ENCODE measurements at regions not wholly inside any gene's neighbourhood (a gene's known extent, or its start where the extent isn't known, plus 50 kb on each side); places are given as distances from the start of the nearest gene placed in this dataset.

DNA sequence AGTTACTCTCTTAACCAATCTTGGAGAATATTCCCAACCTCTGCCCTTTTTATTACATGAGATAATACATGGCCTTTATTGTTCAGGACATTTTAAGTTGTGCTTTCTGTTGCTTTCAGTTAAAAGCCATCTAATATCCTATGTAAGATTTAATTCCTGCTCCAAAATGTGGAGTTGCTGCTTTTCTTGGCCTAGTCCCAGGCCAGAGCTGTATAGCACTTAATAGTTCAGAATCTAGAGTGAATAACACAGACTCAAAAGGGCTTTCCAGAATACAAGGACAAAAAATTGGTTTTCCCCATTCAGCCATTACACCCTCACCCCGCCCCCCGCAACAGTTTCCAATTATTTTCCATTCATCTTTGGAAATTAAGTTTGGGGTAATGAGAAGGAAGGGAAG lies 144.3 kb upstream of the SMAD1 start:
- H3K27me3 Mint-ChIP-seq = no peaks in the 10 kb centered on the region
- DNase-seq = no peak
- no peaks in the 10 kb centered on the region for H3K36me3 Mint-ChIP-seq
- no peaks in the 10 kb centered on the region for H3K4me1 Mint-ChIP-seq
- H3K27ac Mint-ChIP-seq = no peak overlapping the region
- no peak overlapping the region for H3K4me3 Mint-ChIP-seq
- H3K9me3 Mint-ChIP-seq = no peaks in the 10 kb centered on the region
- ATAC-seq (replicated peaks) = no peak

DNA sequence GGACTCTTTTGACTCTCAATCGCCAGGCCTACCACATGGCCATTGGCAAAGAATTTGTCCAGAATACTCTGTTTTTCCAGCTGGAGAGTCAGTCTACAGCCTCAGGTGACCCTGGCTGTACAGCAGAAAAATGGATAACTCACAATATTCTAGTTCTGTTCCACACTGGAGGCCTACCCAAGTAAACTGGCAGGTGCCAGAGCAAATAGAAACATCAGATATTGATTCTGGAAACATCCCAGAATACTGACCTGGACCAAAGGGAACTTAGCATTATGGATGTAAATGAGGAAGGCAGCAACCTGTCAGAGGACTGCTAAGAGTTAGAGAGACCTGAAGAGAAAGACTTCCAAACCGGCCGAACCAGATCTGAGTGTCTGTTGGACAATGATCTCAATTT lies 147.9 kb upstream of the SMAD1 start:
- Mint-ChIP-seq H3K9me3 (no peaks in the 10 kb centered on the region), H3K4me3 (no peak overlapping the region), H3K4me1 (no peaks in the 10 kb centered on the region), H3K36me3 (no peaks in the 10 kb centered on the region), H3K27ac (no peak overlapping the region), H3K27me3 (no peaks in the 10 kb centered on the region)
- no peak for DNase-seq
- ATAC-seq (replicated peaks) = no peak

DNA sequence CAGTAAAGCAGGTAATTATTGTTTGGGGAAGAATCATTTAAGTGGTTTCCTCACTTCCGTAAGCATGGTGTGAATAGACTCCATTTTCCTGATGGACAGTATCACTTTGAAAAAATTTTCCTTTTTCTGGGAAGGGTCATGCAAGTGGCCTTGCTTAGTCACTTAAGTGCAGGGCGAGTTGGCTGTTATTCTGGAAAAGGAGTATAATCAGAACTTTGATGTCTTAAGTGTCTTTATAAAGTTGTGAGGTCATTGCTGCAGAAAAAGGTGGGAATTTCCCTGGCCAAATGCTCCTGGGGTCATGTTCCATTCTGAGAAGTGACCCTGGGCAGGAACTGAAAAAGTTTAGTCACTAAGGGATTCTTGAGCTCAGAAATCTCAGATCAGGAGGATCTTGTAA lies 146.1 kb upstream of the OTUD4 start:
- H3K27me3 Mint-ChIP-seq = peaks cover 5 to 7% of the 10 kb centered on the region in 2 donors
- ATAC-seq (replicated peaks) = no peak
- no peak overlapping the region for H3K4me3 Mint-ChIP-seq

DNA sequence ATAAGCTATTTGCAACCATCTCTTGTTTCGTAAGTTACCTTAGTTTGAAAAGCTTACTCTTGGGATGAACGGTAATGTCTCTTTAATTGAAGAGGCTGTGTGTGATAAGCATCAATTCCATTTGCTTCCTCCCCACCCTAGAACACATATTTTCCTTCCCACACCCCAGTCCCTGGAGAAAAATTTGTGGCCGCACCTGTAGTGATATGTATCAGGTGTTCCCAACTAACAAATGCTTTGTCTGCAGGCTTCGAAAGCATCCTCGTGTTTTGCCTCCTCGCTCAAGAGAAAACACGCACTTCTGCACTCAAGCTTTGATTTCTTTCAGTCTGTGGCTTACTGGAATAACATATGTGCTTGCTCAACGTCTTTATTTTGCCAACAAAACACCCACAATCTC lies 143.8 kb upstream of the OTUD4 start:
- no peak for ATAC-seq (replicated peaks)
- H3K27me3 Mint-ChIP-seq = peaks cover 19 to 20% of the 10 kb centered on the region in 2 donors

More for the DNA sequence above, 146.1 kb upstream of the OTUD4 start:
- no peaks in the 10 kb centered on the region for H3K36me3 Mint-ChIP-seq
- DNase-seq = no peak
- peaks cover 7 to 9% of the 10 kb centered on the region in 2 donors for H3K9me3 Mint-ChIP-seq
- no peak overlapping the region for H3K27ac Mint-ChIP-seq
- H3K4me1 Mint-ChIP-seq = no peaks in the 10 kb centered on the region

DNA sequence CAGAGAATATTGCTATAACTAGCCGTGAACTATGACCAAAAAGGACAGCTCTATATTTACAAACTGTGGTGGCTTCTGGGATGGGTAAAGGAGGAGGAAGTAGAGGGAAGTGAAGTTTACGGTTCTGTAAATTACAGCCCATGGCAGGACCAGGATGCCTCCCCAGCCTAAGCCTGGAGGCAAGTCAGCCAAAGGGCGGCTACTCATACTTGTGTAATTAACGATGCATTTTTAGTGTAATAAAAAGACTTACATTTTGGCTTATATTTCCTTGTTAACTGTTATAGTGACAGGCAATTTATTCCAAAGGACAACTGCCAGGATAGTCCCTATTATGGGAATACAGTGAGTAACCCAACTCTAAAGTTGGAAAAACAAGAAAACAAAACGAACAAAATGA lies 139.9 kb upstream of the OTUD4 start:
- Mint-ChIP-seq H3K27ac (no peak overlapping the region), H3K27me3 (peaks cover 23 to 27% of the 10 kb centered on the region in 2 donors), H3K4me1 (no peaks in the 10 kb centered on the region), H3K9me3 (no peaks in the 10 kb centered on the region), H3K4me3 (no peak overlapping the region), H3K36me3 (no peaks in the 10 kb centered on the region)
- DNase-seq (no peak), ATAC-seq (replicated peaks) (no peak)

More for the DNA sequence above, 143.8 kb upstream of the OTUD4 start:
- Mint-ChIP-seq H3K27ac (no peak overlapping the region), H3K4me3 (no peak overlapping the region), H3K4me1 (no peaks in the 10 kb centered on the region), H3K9me3 (peaks cover 7 to 9% of the 10 kb centered on the region in 2 donors), H3K36me3 (no peaks in the 10 kb centered on the region)
- DNase-seq = no peak

DNA sequence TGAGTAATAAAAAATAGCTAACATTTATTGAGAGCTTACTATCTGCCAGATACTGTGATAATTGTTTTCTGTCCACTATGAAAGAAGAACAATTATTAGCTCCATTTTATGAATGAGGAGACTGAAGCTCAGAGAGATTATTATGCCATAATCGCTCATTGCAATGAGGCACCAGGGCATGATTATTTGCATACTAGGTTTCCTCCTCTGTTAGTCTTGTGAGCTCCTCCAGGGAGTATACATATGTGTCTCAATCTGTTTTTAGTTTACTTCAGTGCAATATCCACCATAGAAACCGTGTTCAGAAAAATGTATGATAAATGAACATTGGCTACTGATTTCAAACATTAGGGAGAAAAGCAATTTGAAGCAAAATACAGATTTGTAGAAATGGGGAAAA lies 139.4 kb upstream of the OTUD4 start:
- Mint-ChIP-seq H3K9me3 (no peaks in the 10 kb centered on the region), H3K36me3 (no peaks in the 10 kb centered on the region), H3K4me1 (no peaks in the 10 kb centered on the region), H3K4me3 (no peak overlapping the region), H3K27ac (no peak overlapping the region), H3K27me3 (peaks cover 19 to 27% of the 10 kb centered on the region in 2 donors)
- DNase-seq (no peak), ATAC-seq (replicated peaks) (no peak)

DNA sequence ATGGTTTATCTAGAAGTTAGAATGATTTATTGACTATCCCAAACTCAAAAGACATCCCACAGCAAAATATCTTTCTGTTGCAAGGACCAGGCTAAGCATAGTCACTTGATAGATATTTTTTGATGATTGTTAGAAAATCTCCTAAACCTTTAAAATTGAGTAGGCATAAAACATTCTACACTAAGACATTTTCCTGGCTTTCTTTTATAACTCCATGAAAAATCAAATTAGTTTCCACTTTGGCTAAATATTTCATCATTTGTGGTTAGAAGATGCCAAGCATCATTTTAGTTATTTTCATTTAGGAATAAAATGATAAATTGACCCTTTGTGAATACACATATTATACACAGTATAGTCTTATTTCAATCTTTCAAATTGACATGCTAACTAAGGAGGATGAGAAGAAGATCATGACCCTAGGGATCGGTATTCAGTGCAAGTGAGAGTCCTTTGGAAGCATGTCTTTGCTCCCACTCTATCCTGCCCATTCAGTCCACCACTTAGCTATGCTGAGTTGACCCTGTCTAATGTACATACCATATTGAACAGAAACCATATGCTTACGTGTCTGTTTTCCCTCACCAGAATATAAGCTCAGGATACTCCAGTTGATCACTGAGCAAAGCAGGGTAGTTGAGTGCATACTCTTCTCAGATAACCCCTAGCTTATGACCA lies 136.6 kb upstream of the OTUD4 start:
- H3K9me3 Mint-ChIP-seq = peaks cover 0 to 3% of the 10 kb centered on the region in 2 donors
- ATAC-seq (replicated peaks) (no peak), DNase-seq (no peak)
- no peak overlapping the region for H3K27ac Mint-ChIP-seq
- no peak overlapping the region for H3K4me3 Mint-ChIP-seq
- no peaks in the 10 kb centered on the region for H3K4me1 Mint-ChIP-seq
- peaks cover 23 to 27% of the 10 kb centered on the region in 2 donors for H3K27me3 Mint-ChIP-seq
- H3K36me3 Mint-ChIP-seq = no peaks in the 10 kb centered on the region

DNA sequence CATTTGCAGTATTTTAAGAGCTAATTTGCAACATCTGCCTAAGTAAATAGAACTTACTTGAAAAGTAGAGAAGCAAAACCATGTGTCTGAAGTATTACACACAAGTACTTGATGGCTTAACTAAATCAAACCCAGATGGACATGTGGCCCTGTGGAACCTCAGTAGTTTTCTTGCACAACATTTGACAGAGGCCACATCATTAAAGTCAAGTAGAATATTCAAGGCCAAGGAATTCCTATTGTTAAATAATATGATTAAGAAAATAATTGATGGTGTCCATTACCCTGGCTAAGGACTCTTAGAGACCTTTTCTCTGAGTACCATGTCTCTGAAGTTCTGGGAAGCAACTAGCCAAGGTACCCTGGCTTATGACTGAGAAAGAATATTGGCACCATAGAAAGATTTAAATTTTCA lies 135.4 kb upstream of the OTUD4 start:
- DNase-seq = no peak
- no peak overlapping the region for H3K4me3 Mint-ChIP-seq
- H3K27ac Mint-ChIP-seq = no peak overlapping the region
- H3K9me3 Mint-ChIP-seq = peaks cover 0 to 3% of the 10 kb centered on the region in 2 donors
- no peak for ATAC-seq (replicated peaks)
- no peaks in the 10 kb centered on the region for H3K4me1 Mint-ChIP-seq
- H3K27me3 Mint-ChIP-seq = peaks cover 27% of the 10 kb centered on the region in 2 donors
- H3K36me3 Mint-ChIP-seq = no peaks in the 10 kb centered on the region

DNA sequence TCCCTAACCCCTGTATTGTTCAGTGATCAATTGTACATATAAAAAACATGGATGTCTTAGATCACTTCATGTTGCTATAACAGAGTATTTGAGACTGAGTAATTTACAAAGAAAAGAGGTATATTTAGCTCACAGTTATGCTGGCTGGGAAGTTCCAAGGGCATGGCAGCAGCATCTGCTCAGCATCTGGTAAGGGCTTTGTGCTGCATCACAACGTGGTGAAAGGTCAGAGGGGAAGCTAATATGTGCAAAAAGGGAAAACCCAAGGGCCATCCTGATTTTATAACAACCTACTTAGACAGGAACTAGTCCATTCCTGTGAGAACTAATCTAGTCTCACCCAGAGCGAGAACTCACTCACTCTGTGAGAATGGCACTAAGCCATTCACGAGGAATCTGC lies 128.2 kb upstream of the OTUD4 start:
- ATAC-seq (replicated peaks) = peak; percentile 50 to 88
- peaks cover 0 to 10% of the 10 kb centered on the region in 2 donors for H3K4me1 Mint-ChIP-seq
- no peak overlapping the region for H3K4me3 Mint-ChIP-seq

DNA sequence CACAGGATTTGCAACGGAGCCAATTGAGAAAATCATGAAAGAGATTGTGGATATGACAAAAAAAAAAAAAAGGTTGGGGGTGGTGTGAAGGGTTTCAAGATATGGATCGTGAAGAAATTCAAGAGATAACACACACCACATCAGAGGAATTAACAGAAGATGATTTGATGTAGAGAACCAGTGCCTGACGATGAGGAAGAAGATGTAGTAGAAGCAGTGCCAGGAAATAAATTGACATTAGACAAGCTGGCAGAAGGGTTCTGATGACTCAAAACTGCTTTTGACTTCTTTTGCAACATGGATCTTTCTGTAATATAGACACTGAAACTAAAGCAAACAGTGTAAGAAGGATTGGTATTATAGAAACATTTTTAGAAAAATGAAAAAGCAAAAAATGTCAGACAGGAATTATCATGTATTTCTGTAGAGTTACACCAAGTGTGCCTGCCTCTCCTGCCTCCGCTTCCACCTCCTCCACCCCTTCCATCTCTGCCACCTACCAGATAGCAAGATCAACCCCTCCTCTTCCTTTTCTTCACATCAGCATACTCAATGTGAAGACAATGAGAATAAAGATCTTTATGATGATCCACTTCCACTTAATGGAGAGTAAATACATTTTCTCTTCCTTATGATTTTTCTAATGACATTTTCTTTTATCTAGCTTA lies 127.5 kb upstream of the OTUD4 start:
- Mint-ChIP-seq H3K27me3 (peaks cover 4 to 8% of the 10 kb centered on the region in 2 donors), H3K9me3 (no peaks in the 10 kb centered on the region), H3K27ac (no peak overlapping the region), H3K4me3 (no peak overlapping the region), H3K4me1 (peaks cover 0 to 10% of the 10 kb centered on the region in 2 donors), H3K36me3 (no peaks in the 10 kb centered on the region)
- ATAC-seq (replicated peaks) (no peak), DNase-seq (no peak)

More for the DNA sequence above, 128.2 kb upstream of the OTUD4 start:
- no peaks in the 10 kb centered on the region for H3K36me3 Mint-ChIP-seq
- DNase-seq = peak; percentile 3
- peaks cover 4 to 6% of the 10 kb centered on the region in 2 donors for H3K27me3 Mint-ChIP-seq
- no peaks in the 10 kb centered on the region for H3K9me3 Mint-ChIP-seq
- H3K27ac Mint-ChIP-seq = no peak overlapping the region

DNA sequence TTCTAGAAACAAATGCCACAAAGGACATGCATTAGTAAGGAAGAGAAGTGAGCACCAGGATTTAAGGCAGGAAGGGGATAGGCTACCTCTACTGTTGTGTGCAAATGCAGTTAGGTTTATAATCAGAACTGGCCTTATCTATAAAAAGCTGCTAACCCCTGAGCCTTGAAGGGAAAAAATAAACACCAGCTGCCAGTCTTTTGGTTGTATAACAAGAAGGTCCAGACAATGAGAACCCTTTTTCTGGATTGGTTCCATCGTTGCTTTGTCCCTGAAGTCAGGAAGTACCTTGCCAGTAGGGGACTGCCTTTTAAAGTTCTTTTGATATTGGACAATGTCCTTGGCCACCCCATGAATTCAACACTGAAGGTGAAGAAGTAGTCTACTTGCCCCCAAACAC lies 126.7 kb upstream of the OTUD4 start:
- H3K27ac Mint-ChIP-seq = no peak overlapping the region
- DNase-seq (no peak), ATAC-seq (replicated peaks) (no peak)
- peaks cover 4 to 13% of the 10 kb centered on the region in 2 donors for H3K27me3 Mint-ChIP-seq
- no peak overlapping the region for H3K4me3 Mint-ChIP-seq
- no peaks in the 10 kb centered on the region for H3K36me3 Mint-ChIP-seq
- H3K9me3 Mint-ChIP-seq = no peaks in the 10 kb centered on the region
- H3K4me1 Mint-ChIP-seq = peaks cover 0 to 10% of the 10 kb centered on the region in 2 donors

DNA sequence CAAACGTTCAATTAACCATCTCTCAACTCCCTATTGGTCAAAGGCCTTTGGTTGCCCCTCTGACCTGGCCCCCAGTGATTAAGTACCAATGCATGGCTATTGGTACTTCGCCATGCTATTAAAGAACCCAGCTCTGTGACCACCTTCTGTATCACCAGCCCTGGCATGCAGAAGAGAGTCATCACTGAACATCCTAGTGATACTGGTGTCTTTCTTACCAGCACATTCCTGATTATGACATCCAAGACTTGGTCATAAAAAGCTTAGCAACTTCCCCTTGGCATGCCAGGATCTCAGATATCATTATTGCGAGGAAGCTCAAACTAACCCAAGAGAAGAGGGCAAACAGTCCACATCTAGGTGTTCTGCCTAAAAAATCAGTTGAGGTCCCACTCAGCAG lies 122.3 kb upstream of the OTUD4 start:
- H3K4me3 Mint-ChIP-seq = no peak overlapping the region
- no peak overlapping the region for H3K27ac Mint-ChIP-seq
- H3K36me3 Mint-ChIP-seq = no peaks in the 10 kb centered on the region
- ATAC-seq (replicated peaks) (no peak), DNase-seq (no peak)
- peaks cover 0 to 12% of the 10 kb centered on the region in 2 donors for H3K4me1 Mint-ChIP-seq
- H3K27me3 Mint-ChIP-seq = peaks cover 4 to 7% of the 10 kb centered on the region in 2 donors
- no peaks in the 10 kb centered on the region for H3K9me3 Mint-ChIP-seq

DNA sequence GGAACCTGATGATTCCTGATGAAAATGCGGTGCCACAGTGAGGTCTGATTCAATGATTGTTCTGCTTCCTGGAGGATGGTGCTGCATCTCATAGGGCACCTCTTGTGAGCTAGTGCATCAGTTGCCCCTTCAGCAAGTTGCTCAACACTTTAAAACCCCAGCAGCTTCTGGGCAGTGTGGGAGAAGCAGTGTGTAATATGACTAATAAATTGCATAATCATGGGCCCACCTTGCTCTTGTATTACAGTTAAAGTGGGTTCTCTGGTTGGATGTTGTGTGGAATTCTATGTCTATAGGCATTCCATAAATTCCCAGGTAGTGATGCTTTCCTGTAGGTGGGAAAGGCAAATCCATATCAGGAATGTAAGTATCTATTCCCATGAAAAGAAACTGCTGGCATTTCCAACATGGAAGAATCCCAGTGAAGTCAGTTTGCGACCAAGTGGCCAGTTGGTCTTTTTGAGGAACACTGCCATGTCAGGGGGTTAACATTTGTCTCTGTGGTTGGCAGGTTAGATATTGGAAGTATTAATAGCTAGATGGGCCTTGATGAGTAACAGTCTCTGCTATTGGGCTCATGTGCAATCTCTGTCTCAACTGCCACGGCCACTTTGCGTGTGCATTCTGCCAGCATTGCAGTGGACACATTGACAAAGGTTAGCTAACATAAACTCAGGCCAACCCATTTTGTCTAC lies 121.1 kb upstream of the OTUD4 start:
- H3K9me3 Mint-ChIP-seq = no peaks in the 10 kb centered on the region
- H3K27ac Mint-ChIP-seq = no peak overlapping the region
- H3K36me3 Mint-ChIP-seq = no peaks in the 10 kb centered on the region
- ATAC-seq (replicated peaks) (no peak), DNase-seq (no peak)
- H3K27me3 Mint-ChIP-seq = peaks cover 4 to 7% of the 10 kb centered on the region in 2 donors
- H3K4me3 Mint-ChIP-seq = no peak overlapping the region
- H3K4me1 Mint-ChIP-seq = peaks cover 0 to 12% of the 10 kb centered on the region in 2 donors

DNA sequence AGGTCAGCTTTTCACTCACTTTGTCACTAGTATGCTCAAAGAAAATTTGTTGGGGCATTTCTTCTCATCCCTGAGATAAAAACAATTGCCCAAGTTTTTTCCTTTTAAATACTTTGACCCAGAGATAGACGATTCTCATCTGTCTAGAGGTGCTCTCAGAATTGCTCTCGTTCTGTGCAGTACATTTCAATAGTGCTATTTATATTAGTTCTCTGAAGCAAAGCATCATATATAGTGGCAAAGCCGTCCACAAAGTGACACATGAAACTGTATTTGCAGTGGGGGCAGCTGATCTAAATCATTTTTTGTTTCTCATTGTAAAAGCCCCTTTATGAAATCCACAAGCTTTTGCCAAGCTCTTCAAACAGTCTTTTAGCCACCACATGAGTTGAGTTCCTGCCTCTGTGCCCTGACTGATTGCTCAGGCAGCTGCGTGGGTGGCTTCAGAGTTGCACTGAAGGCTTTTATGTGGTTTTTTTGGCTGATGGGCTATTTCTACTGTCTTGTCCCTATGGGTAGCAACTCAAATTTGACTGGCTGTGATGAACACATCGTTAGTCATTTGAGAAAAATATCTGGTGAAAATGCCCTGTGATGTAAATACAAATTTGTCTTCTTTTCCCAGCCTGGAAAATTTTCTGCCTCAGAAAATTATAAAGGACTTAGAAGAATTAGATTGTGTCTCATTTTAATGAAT lies 119.1 kb upstream of the OTUD4 start:
- no peak overlapping the region for H3K27ac Mint-ChIP-seq
- peaks cover 0 to 12% of the 10 kb centered on the region in 2 donors for H3K4me1 Mint-ChIP-seq
- H3K4me3 Mint-ChIP-seq = no peak overlapping the region
- H3K27me3 Mint-ChIP-seq = peaks cover under 1 to 11% of the 10 kb centered on the region in 2 donors
- no peaks in the 10 kb centered on the region for H3K36me3 Mint-ChIP-seq
- H3K9me3 Mint-ChIP-seq = no peaks in the 10 kb centered on the region
- DNase-seq (peak; percentile 54), ATAC-seq (replicated peaks) (peak; percentile 96 to 97)

Data from stimulated activated naive B cell treated with anti-CD40 and anti-IgM and Interleukin-4, amounts not matched to agents 10 μg/mL and 1 μg/mL and 100 μg/mL, for 72 hours (primary cell).